K562 (cell line): ENCODE measurements at regions not wholly inside any gene's neighbourhood (a gene's known extent, or its start where the extent isn't known, plus 50 kb on each side); places are given as distances from the start of the nearest gene placed in this dataset.

Experiments used
- E2F8 ChIP-seq: fragments of 450-650 bp; IDR thresholded peaks from 2 replicates; pipeline ENCODE4 v1.7.1; 2018; ENCODE audit warnings: mild to moderate bottlenecking, low read depth; ENCODE audit not compliant: partially characterized antibody
- ZNF232 ChIP-seq: sonication (generic); formaldehyde crosslinking; IDR thresholded peaks from 2 replicates; pipeline ENCODE4 v1.8.0; 2022; ENCODE audit warnings: mild to moderate bottlenecking, missing genetic modification reagents

DNA sequence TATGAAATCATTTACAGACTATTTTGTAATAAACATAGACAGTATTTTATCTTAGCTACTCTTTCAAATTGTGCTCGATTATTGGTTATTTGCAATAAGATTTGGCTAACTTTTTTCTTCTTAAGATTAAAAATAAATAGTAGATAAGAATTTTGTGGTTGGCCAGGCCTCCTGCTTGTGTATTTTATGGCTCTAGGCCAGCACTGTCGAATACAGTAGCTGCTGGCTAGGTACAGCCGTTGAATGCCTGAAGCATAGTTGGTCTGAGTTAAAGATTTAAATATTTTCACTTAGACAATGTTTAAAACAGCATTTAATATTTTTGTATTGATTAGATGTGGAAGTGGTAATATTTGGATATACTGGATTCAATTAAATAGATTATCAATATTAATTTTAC is 481.0 kb downstream of the SPRY1 start:
- TF ChIP-seq ZNF232 (CRISPR knock-in tag) (no peak), E2F8 (no peak)
